ENCODE measurements at regions not wholly inside any gene's neighbourhood (a gene's known extent, or its start where the extent isn't known, plus 50 kb on each side); places are given as distances from the start of the nearest gene placed in this dataset.

GRCh38 chr11:133635244-133635739 lies 103.0 kb upstream of the OPCML start:
- no peak for TF ChIP-seq POLR2A (IDR thresholded peaks at IDR 0.05)
- no peak for TF ChIP-seq CTCF (IDR thresholded peaks at IDR 0.05)
- no peak for TF ChIP-seq POLR2AphosphoS5 (IDR thresholded peaks at IDR 0.05)

All from stomach (tissue), 4 donors.